ENCODE measurements at regions not wholly inside any gene's neighbourhood (a gene's known extent, or its start where the extent isn't known, plus 50 kb on each side); places are given as distances from the start of the nearest gene placed in this dataset.

GRCh38 chr4:100953616-100954015, 393.7 kb downstream of the PPP3CA start:
- Histone ChIP-seq H3K79me2 (ENCODE audit: insufficient read depth, low read length) (no peaks in the 10 kb centered on the region), H4K20me1 (ENCODE audit: control insufficient read depth, insufficient read depth, insufficient read length) (no peaks in the 10 kb centered on the region), H3K79me1 (ENCODE audit: insufficient read depth, low read depth, low read length, poor library complexity, severe bottlenecking) (no peaks in the 10 kb centered on the region), H3K23ac (ENCODE audit: insufficient read length, low read depth, low read length) (no peak overlapping the region), H3K18ac (ENCODE audit: insufficient read length, low read depth, low read length) (no peak overlapping the region), H4K91ac (ENCODE audit: insufficient read length, low read depth, low read length) (no peak overlapping the region), H3K27ac (ENCODE audit: insufficient read length, low read depth, low read length) (no peak overlapping the region), H3K4ac (ENCODE audit: low read depth, low read length) (no peak overlapping the region), H3K27me3 (ENCODE audit: insufficient read depth, low read length) (no peaks in the 10 kb centered on the region), H3K9ac (ENCODE audit: extremely low read depth, insufficient read length, low read length) (no peak overlapping the region), H4K8ac (replicated peaks; ENCODE audit: insufficient read length, low read depth, low read length) (no peak overlapping the region), H2BK15ac (ENCODE audit: low read depth, low read length) (no peak overlapping the region), H3K4me1 (ENCODE audit: insufficient read depth, low read length) (no peaks in the 10 kb centered on the region), H2AK5ac (ENCODE audit: insufficient read length, low read length) (no peak overlapping the region), H3T11ph (ENCODE audit: low read length) (no peak overlapping the region), H3K9me3 (ENCODE audit: control insufficient read depth, low read depth, low read length) (no peaks in the 10 kb centered on the region), H3K4me2 (ENCODE audit: insufficient read depth, insufficient read length, low read length) (no peak overlapping the region), H2BK5ac (ENCODE audit: insufficient read length, low read length) (no peak overlapping the region), H3K56ac (ENCODE audit: insufficient read length, low read depth, low read length) (no peak overlapping the region), H2BK12ac (ENCODE audit: insufficient read length, low read depth, low read length) (no peak overlapping the region), H2BK20ac (ENCODE audit: low read depth, low read length, poor library complexity, severe bottlenecking) (no peak overlapping the region), H2BK120ac (ENCODE audit: low read depth, low read length, poor library complexity, severe bottlenecking) (no peak overlapping the region), H3K14ac (ENCODE audit: insufficient read depth, low read length) (no peak overlapping the region), H3K23me2 (ENCODE audit: insufficient read length, low read depth, low read length, poor library complexity, severe bottlenecking) (no peaks in the 10 kb centered on the region), H2AFZ (ENCODE audit: low read length) (no peak overlapping the region), H4K5ac (ENCODE audit: insufficient read length, low read depth, low read length) (no peak overlapping the region)
- H3K9me3 Mint-ChIP-seq, result no peaks in the 10 kb centered on the region
- no peaks in the 10 kb centered on the region for H3K27me3 Mint-ChIP-seq (ENCODE audit: low read depth)
- H3K4me1 Mint-ChIP-seq, result peaks cover 9 to 13% of the 10 kb centered on the region in 2 experiments
- no peaks in the 10 kb centered on the region for H3K36me3 Mint-ChIP-seq (ENCODE audit: insufficient read depth in 1 of 3, low read depth in 3 of 3)
- H3K27ac Mint-ChIP-seq, result no peak overlapping the region
- no peak overlapping the region for H3K4me3 Mint-ChIP-seq
- DNase-seq, result no peak
- no peak for TF ChIP-seq CTCF (conservative IDR thresholded peaks at IDR 0.05)

All from H9 (cell line).